Endothelial cell (in vitro differentiated cells): ENCODE measurements at regions not wholly inside any gene's neighbourhood (a gene's known extent, or its start where the extent isn't known, plus 50 kb on each side); places are given as distances from the start of the nearest gene placed in this dataset.

Source experiments
- DNase-seq: peaks from one replicate; pipeline ENCODE4 v3.0.0; 2021; ENCODE audit warnings: low spot score
- H3K27ac Mint-ChIP-seq: one replicate; pipeline ENCODE4 v1.8.0; 2021; ENCODE audit warnings: mixed read lengths, inconsistent platforms; ENCODE audit not compliant: unreplicated experiment
- H3K27me3 Mint-ChIP-seq: one replicate; pipeline ENCODE4 v1.8.0; 2021; ENCODE audit warnings: mild to moderate bottlenecking, moderate library complexity, mixed read lengths, inconsistent platforms; ENCODE audit not compliant: unreplicated experiment
- H3K36me3 Mint-ChIP-seq: one replicate; pipeline ENCODE4 v1.8.0; 2021; ENCODE audit warnings: mild to moderate bottlenecking, low read depth, mixed read lengths, inconsistent platforms; ENCODE audit not compliant: unreplicated experiment
- H3K4me1 Mint-ChIP-seq: one replicate; pipeline ENCODE4 v1.8.0; 2021; ENCODE audit warnings: mild to moderate bottlenecking, mixed read lengths, inconsistent platforms; ENCODE audit not compliant: unreplicated experiment
- H3K4me3 Mint-ChIP-seq: one replicate; pipeline ENCODE4 v1.8.0; 2021; ENCODE audit warnings: mild to moderate bottlenecking, mixed read lengths, inconsistent platforms; ENCODE audit not compliant: unreplicated experiment
- H3K9me3 Mint-ChIP-seq: one replicate; pipeline ENCODE4 v1.8.0; 2021; ENCODE audit warnings: mixed read lengths, inconsistent platforms; ENCODE audit not compliant: unreplicated experiment
- CTCF ChIP-seq: fragments of 200-600 bp; sonication (generic); IDR thresholded peaks from one replicate; pipeline ENCODE4 v1.5.0; 2021; ENCODE audit warnings: antibody characterized with exemption; ENCODE audit not compliant: unreplicated experiment

GRCh38 chr13:40409278-40409677, 257.2 kb downstream of the FOXO1 start:
- Mint-ChIP-seq H3K4me1 (peaks cover 9% of the 10 kb centered on the region), H3K4me3 (no peak overlapping the region), H3K27ac (no peak overlapping the region), H3K9me3 (peaks cover 3% of the 10 kb centered on the region), H3K36me3 (peaks cover 7% of the 10 kb centered on the region), H3K27me3 (peaks cover 6% of the 10 kb centered on the region)
- TF ChIP-seq CTCF, result no peak
- DNase-seq, result no peak

- Mint-ChIP-seq H3K27ac (no peak overlapping the region), H3K36me3 (no peaks in the 10 kb centered on the region)
- DNase-seq, result no peak
Measured at GRCh38 chr13:40410315-40410714, 256.1 kb downstream of the FOXO1 start.

DNA sequence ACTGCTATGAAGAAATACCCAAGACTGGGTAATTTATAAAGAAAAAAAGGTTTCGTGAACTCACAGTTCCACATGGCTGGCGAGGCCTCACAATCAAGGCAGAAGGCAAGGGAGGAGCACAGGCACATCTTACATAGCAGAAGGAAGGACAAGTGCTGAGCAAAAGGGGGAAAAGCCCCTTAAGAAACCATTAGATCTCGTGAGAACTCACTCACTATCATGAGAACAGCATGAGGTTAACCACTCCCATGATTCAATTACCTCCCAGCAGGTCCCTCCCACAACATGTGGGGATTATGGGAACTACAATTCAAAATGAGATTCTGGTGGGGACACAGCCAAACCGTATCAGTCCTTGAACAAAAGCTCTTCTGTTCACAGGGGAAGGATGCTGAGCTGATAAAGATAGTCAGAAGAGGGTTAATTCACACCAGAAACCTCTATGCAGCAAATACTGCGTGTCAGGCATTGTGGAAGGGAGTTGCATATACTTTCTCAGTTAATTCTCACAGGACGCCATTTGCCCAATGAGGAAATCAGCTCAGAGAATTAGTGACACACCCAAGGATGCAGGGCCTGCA, 246.2 kb downstream of the FOXO1 start:
- TF ChIP-seq CTCF, result no peak
- Mint-ChIP-seq H3K9me3 (no peaks in the 10 kb centered on the region), H3K4me1 (no peaks in the 10 kb centered on the region), H3K27me3 (no peaks in the 10 kb centered on the region), H3K4me3 (no peak overlapping the region), H3K27ac (no peak overlapping the region), H3K36me3 (no peaks in the 10 kb centered on the region)
- DNase-seq, result no peak

More at GRCh38 chr13:40410315-40410714, 256.1 kb downstream of the FOXO1 start:
- Mint-ChIP-seq H3K4me1 (peaks cover 9% of the 10 kb centered on the region), H3K27me3 (peaks cover 6% of the 10 kb centered on the region), H3K9me3 (peaks cover 3% of the 10 kb centered on the region), H3K4me3 (no peak overlapping the region)
- no peak for TF ChIP-seq CTCF

DNA sequence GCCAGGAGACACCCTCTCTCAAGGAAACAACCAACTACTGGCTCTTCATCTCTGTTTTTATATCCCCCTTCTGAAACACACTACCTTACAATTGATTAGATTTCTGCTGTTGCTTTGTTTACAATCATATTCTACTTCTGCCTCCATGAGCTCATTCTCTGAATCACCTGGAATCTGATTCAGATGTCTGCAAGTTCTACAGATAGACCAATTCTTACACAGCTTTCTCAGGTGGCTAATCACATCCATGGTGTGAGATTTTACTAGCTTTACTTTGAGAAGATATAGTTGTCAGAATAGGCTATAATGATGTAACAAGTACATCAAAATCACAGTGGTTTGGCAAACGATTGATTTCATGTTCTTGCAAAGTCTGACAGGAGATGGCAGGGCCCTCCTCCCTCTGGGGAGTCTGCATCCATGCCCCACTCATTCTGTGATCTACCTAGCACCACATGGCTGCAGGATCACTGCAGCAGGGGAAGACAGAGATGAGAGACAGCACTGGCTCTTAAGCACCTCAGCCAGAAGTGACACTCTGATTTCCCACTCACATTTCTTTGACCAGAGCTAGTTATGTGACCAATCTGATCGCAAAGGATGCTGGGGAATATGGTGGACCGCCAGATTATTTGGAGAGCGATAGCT, 243.7 kb downstream of the FOXO1 start:
- H3K27me3 Mint-ChIP-seq, result no peaks in the 10 kb centered on the region
- H3K4me1 Mint-ChIP-seq, result no peaks in the 10 kb centered on the region
- H3K9me3 Mint-ChIP-seq, result no peaks in the 10 kb centered on the region
- no peaks in the 10 kb centered on the region for H3K36me3 Mint-ChIP-seq
- TF ChIP-seq CTCF, result no peak
- no peak for DNase-seq
- no peak overlapping the region for H3K4me3 Mint-ChIP-seq
- H3K27ac Mint-ChIP-seq, result no peak overlapping the region

GRCh38 chr13:40428354-40428753, 238.1 kb downstream of the FOXO1 start:
- H3K4me1 Mint-ChIP-seq, result no peaks in the 10 kb centered on the region
- H3K9me3 Mint-ChIP-seq, result no peaks in the 10 kb centered on the region
- no peak for DNase-seq
- no peak for TF ChIP-seq CTCF
- H3K27me3 Mint-ChIP-seq, result no peaks in the 10 kb centered on the region
- no peak overlapping the region for H3K4me3 Mint-ChIP-seq
- H3K36me3 Mint-ChIP-seq, result no peaks in the 10 kb centered on the region
- H3K27ac Mint-ChIP-seq, result no peak overlapping the region
